KBM-7 (cell line): ENCODE measurements at regions not wholly inside any gene's neighbourhood (a gene's known extent, or its start where the extent isn't known, plus 50 kb on each side); places are given as distances from the start of the nearest gene placed in this dataset.

ENCODE experiments used
- DNase-seq: peaks from one replicate; pipeline ENCODE4 v3.0.0-alpha.2; 2015
- in situ Hi-C: fragments of 300-500 bp; cut with MboI; formaldehyde crosslinking; loops from 2 replicates; pipeline ENCODE4 v1.14.3; 2020; ENCODE audit warnings: low sequenced_read_pairs, low pct_unique_long_range_greater_than_20kb, mixed read lengths

- no peak for DNase-seq
- in situ Hi-C loops = no loop called here
Measured at GRCh38 chr5:129392681-129393080, 67.4 kb upstream of the ADAMTS19 start.

DNA sequence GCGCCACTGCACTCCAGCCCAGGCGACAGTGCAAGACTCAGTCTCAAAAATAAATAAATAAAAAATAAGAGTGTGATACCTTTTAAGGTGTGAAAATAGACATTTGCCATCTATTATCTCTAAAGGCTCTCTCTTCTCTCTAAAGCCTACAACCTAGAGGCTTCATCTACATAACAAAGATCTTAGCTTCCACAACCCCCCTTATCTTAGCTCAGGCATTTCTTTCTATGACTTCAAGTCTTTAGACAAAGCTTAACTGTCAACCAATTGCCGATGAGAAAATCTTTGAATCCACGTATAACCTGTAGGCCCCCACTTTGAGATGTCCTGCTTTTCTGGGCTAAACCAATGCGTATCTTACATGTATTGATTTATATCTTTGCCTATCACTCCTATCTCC is 64.9 kb upstream of the ADAMTS19 start:
- no peak for DNase-seq
- in situ Hi-C loops = no loop called here

DNA sequence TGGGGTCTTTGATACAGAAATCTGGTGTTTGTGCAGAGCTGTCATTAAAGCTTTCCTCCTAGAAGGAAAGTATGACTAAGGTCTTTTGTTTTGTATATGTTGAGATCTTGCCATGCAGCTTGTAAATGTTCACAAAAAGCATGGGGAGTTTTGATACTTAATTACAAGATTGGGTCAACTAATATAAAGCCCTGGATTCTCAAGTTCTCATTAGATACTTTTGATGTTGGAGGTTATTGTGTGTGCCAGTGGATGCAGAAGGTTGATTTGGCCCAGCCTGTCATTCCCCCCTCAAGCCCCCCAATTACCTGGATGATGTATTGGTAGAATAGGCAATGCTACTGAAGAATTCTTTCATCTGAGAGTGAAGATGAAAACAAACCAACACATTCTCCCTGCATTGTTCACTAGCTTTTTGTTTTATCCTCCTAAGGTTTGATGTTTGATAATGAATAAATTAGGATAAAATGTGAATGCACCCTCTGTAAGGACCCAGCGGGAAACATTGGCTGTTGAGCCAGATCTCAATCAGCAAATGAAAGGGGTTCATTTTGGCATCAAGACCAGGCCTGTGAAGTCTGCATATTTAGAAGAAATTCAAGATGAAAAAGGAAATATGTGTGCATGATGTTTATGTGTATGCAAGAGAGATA is 61.9 kb upstream of the ADAMTS19 start:
- in situ Hi-C loops = no loop called here
- no peak for DNase-seq

- no peak for DNase-seq
- in situ Hi-C loops = no loop called here
Measured at GRCh38 chr5:129399069-129399468, 61.0 kb upstream of the ADAMTS19 start.

GRCh38 chr5:129400395-129400983 is 59.6 kb upstream of the ADAMTS19 start:
- in situ Hi-C loops = no loop called here
- DNase-seq = peak; percentile 4

GRCh38 chr5:129405222-129405621 is 54.9 kb upstream of the ADAMTS19 start:
- DNase-seq = no peak
- in situ Hi-C loops = no loop called here

GRCh38 chr5:129406440-129406839 is 53.7 kb upstream of the ADAMTS19 start:
- no peak for DNase-seq
- in situ Hi-C loops = no loop called here
